HCT116 (cell line): ENCODE measurements at regions not wholly inside any gene's neighbourhood (a gene's known extent, or its start where the extent isn't known, plus 50 kb on each side); places are given as distances from the start of the nearest gene placed in this dataset.

Experiments used
- ATAC-seq: fragments of 200-7000 bp; cut with Tn5 transposase; 2 replicates; pipeline ENCODE4 v1.9.1; 2020; ENCODE audit warnings: mild to moderate bottlenecking, moderate library complexity
- BruUV-seq: library from RNA; stranded (reverse); fragments of 400-500 nt; replicated peaks from 2 replicates; lab custom pipeline; 2021; lab: Mats Ljungman, UMichigan
- CTCF ChIA-PET: fragments of 300-600 bp; sonication (Branson Sonifier 250); formaldehyde crosslinking; loops from one replicate; lab custom pipeline; 2021; ENCODE audit warnings: antibody characterized with exemption; lab: Charles Lee
- POLR2A ChIA-PET: fragments of 300-600, 350-600 bp; sonication (Branson Sonifier 250); formaldehyde crosslinking; loops from one replicate; lab custom pipeline; 2021; ENCODE audit warnings: antibody characterized with exemption; lab: Charles Lee
- RAD21 ChIA-PET, 2 experiments: fragments of 300-600 bp; sonication (Branson Sonifier 250); formaldehyde crosslinking; loops; one replicate each; lab custom pipeline; 2023; ENCODE audit warnings: low total read pairs in 2 of 2; ENCODE audit not compliant: uncharacterized antibody in 2 of 2, unreplicated experiment in 2 of 2, low non-redundant PET in 1 of 2; lab: Charles Lee
- DNase-seq: peaks from one replicate; pipeline ENCODE4 v3.0.0-alpha.2; 2010; ENCODE audit warnings: low read depth, low spot score
- H2AFZ ChIP-seq: fragments of 200-600 bp; shearing (Covaris generic), sonication (generic); 2 replicates; pipeline ENCODE4 v1.6.1; 2017; ENCODE audit warnings: low read depth, mixed run types, mixed read lengths, antibody characterized with exemption, low read length; ENCODE audit not compliant: poor library complexity, severe bottlenecking
- H3K27ac ChIP-seq: 2 replicates; pipeline ENCODE4 v1.5.1; 2012; ENCODE audit warnings: low read depth, low read length
- H3K27me3 ChIP-seq: fragments of 200-600 bp; sonication (generic); 2 replicates; pipeline ENCODE4 v1.6.1; 2016; ENCODE audit warnings: mixed run types, low read length, mixed read lengths; ENCODE audit not compliant: insufficient read depth
- H3K36me3 ChIP-seq, 2 experiments: fragments of 200-500 bp in 1 of 2; fragments of 200-600 bp in 1 of 2; sonication (Bioruptor generic) in 1 of 2; sonication (generic) in 1 of 2; 2 replicates each; pipeline versions ENCODE4 v1.5.1 to v1.6.1; 2014 to 2016; ENCODE audit warnings: low read length in 2 of 2, inconsistent platforms in 1 of 2, mixed read lengths in 1 of 2, mixed run types in 1 of 2; ENCODE audit not compliant: insufficient read depth in 2 of 2, control insufficient read depth in 1 of 2
- H3K4me1 ChIP-seq, 2 experiments: fragments of 200-600 bp in 1 of 2; sonication (generic) in 1 of 2; 2 replicates each; pipeline versions ENCODE4 v1.5.1 to v1.6.1; 2012 to 2017; ENCODE audit warnings: low read length in 2 of 2, inconsistent platforms in 1 of 2, mild to moderate bottlenecking in 1 of 2, mixed read lengths in 1 of 2, mixed run types in 1 of 2, moderate library complexity in 1 of 2; ENCODE audit not compliant: insufficient read depth in 2 of 2, control insufficient read depth in 1 of 2
- H3K4me2 ChIP-seq: fragments of 200-600 bp; sonication (generic); 2 replicates; pipeline ENCODE4 v1.6.1; 2017; ENCODE audit warnings: mixed run types, low read length, mixed read lengths
- H3K4me3 ChIP-seq, 2 experiments: fragments of 200-600 bp in 1 of 2; sonication (generic) in 1 of 2; replicated peaks in 1 of 2; 2 replicates each; pipeline ENCODE4 v1.5.1; 2011 to 2016; ENCODE audit warnings: low read length in 2 of 2, control low read depth in 1 of 2, low read depth in 1 of 2, mild to moderate bottlenecking in 1 of 2, mixed read lengths in 1 of 2, mixed run types in 1 of 2
- H3K79me2 ChIP-seq: fragments of 200-600 bp; sonication (generic); 2 replicates; pipeline ENCODE4 v1.6.1; 2017; ENCODE audit warnings: mild to moderate bottlenecking, mixed run types, low read length, moderate library complexity, mixed read lengths; ENCODE audit not compliant: insufficient read depth
- H3K9ac ChIP-seq: fragments of 200-600 bp; sonication (generic); 2 replicates; pipeline ENCODE4 v1.6.1; 2016; ENCODE audit warnings: low read length, mixed read lengths
- H3K9me2 ChIP-seq: fragments of 200-600 bp; sonication (generic), shearing (Covaris generic); 2 replicates; pipeline ENCODE4 v1.6.1; 2017; ENCODE audit warnings: mixed run types, mild to moderate bottlenecking, moderate library complexity; ENCODE audit not compliant: insufficient read depth
- H3K9me3 ChIP-seq, 2 experiments: fragments of 200-500 bp in 1 of 2; fragments of 200-600 bp in 1 of 2; sonication (Bioruptor generic) in 1 of 2; sonication (generic) in 1 of 2; 2 replicates each; pipeline ENCODE4 v1.6.1; 2014 to 2017; ENCODE audit warnings: low read length in 2 of 2, mixed read lengths in 2 of 2, inconsistent platforms in 1 of 2, low read depth in 1 of 2, mild to moderate bottlenecking in 1 of 2, mixed run types in 1 of 2, moderate library complexity in 1 of 2; ENCODE audit not compliant: control insufficient read depth in 1 of 2, insufficient read depth in 1 of 2
- H4K20me1 ChIP-seq: fragments of 200-600 bp; sonication (generic), shearing (Covaris generic); 2 replicates; pipeline ENCODE4 v1.6.1; 2017; ENCODE audit warnings: mixed run types, mild to moderate bottlenecking, moderate library complexity; ENCODE audit not compliant: insufficient read depth
- EGR1 ChIP-seq: IDR thresholded peaks from 2 replicates; pipeline ENCODE4 v1.6.1; 2012; ENCODE audit warnings: low read depth
- ELF1 ChIP-seq: IDR thresholded peaks from 2 replicates; pipeline ENCODE4 v1.6.1; 2012; ENCODE audit warnings: low read depth, borderline replicate concordance
- EZH2 ChIP-seq: fragments of 200-600 bp; sonication (generic); IDR thresholded peaks from 2 replicates; pipeline ENCODE4 v1.6.1; 2017; ENCODE audit warnings: antibody characterized with exemption, mixed run types
- FOSL1 ChIP-seq: IDR thresholded peaks from 2 replicates; pipeline ENCODE4 v1.6.1; 2012; ENCODE audit warnings: low read depth
- JUND ChIP-seq: IDR thresholded peaks from 2 replicates; pipeline ENCODE4 v1.6.1; 2012
- POLR2A ChIP-seq: IDR thresholded peaks from 2 replicates; pipeline ENCODE4 v1.7.0; 2011; ENCODE audit warnings: borderline replicate concordance; ENCODE audit not compliant: insufficient read depth, insufficient read length; ENCODE audit errors: extremely low read depth
- SP1 ChIP-seq: IDR thresholded peaks from 2 replicates; pipeline ENCODE4 v1.6.1; 2012; ENCODE audit warnings: low read depth
- SRF ChIP-seq: IDR thresholded peaks from 2 replicates; pipeline ENCODE4 v1.6.1; 2012; ENCODE audit warnings: low read depth
- YY1 ChIP-seq: IDR thresholded peaks from 2 replicates; pipeline ENCODE4 v1.6.1; 2011; ENCODE audit warnings: low read length, low read depth, moderate library complexity, mild to moderate bottlenecking; ENCODE audit not compliant: insufficient replicate concordance; ENCODE audit errors: extremely low read depth
- ZNF274 ChIP-seq: fragments of 200-500 bp; sonication (Bioruptor generic); IDR thresholded peaks from 2 replicates; pipeline ENCODE4 v1.6.1; 2014; ENCODE audit warnings: mild to moderate bottlenecking, low read depth, low read length, inconsistent platforms
- intact Hi-C: fragments of 100-400 bp; cut with micrococcal nuclease; formaldehyde crosslinking; loops from 2 replicates; pipeline ENCODE4 v1.10.0; 2022
- TF ChIP-seq, protein P1 (sequence below): IDR thresholded peaks from 2 replicates; pipeline ENCODE4 v1.6.1; 2012; ENCODE audit warnings: low read depth
- TF ChIP-seq, protein P2 (sequence below), 3 experiments: fragments of 200-600 bp in 1 of 3; sonication (generic) in 1 of 3; IDR thresholded peaks in 2 of 3; conservative IDR thresholded peaks in 1 of 3; 2 replicates each; pipeline ENCODE4 v1.5.1; 2012 to 2017; ENCODE audit warnings: low read depth in 2 of 3, low read length in 2 of 3, antibody characterized with exemption in 1 of 3, borderline replicate concordance in 1 of 3, control low read depth in 1 of 3, mild to moderate bottlenecking in 1 of 3, mixed read lengths in 1 of 3, mixed run types in 1 of 3, moderate library complexity in 1 of 3; ENCODE audit not compliant: insufficient read depth in 1 of 3
- TF ChIP-seq, protein P3 (sequence below): IDR thresholded peaks from 2 replicates; pipeline ENCODE4 v1.6.1; 2011; ENCODE audit warnings: mild to moderate bottlenecking, low read length, moderate library complexity; ENCODE audit not compliant: insufficient replicate concordance; ENCODE audit errors: extremely low read depth
- TF ChIP-seq, protein P4 (sequence below): IDR thresholded peaks from 2 replicates; pipeline ENCODE4 v1.6.1; 2012

DNA sequence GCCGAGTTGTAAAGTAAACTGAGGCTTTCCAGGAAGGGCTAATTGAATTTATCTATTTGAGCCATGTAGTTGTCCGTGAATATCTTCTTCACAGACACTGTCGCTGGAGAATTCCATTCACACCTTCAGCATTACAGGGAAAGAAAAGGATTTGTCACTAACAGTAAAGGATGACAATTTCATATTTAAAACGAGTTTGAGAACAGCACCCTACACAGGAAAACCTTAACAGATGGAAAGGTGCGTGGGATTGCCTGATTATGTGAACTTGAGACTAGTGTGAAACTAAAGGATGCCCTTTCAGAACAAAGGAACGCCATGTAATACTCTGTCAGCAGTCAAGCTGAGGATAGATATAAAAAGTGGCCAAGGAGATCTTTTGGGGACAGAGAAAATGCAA lies 492.5 kb upstream of the ADGRL2 start:
- RAD21 ChIA-PET = no interaction called here

More for the DNA sequence above, 492.5 kb upstream of the ADGRL2 start:
- no peak overlapping the region for H3K4me3 ChIP-seq
- no peak overlapping the region for H3K4me2 ChIP-seq
- BruUV-seq = no TSS peak
- no peak overlapping the region for H3K27ac ChIP-seq
- H3K4me1 ChIP-seq = 0 out of 4 replicates have a peak, but pooled peaks cover 0 to 6% of the 10 kb centered on the region in 2 experiments
- ATAC-seq = no peak
- no peaks in the 10 kb centered on the region for H3K9me2 ChIP-seq
- POLR2A ChIA-PET = no interaction called here
- TF ChIP-seq, protein P1, sequence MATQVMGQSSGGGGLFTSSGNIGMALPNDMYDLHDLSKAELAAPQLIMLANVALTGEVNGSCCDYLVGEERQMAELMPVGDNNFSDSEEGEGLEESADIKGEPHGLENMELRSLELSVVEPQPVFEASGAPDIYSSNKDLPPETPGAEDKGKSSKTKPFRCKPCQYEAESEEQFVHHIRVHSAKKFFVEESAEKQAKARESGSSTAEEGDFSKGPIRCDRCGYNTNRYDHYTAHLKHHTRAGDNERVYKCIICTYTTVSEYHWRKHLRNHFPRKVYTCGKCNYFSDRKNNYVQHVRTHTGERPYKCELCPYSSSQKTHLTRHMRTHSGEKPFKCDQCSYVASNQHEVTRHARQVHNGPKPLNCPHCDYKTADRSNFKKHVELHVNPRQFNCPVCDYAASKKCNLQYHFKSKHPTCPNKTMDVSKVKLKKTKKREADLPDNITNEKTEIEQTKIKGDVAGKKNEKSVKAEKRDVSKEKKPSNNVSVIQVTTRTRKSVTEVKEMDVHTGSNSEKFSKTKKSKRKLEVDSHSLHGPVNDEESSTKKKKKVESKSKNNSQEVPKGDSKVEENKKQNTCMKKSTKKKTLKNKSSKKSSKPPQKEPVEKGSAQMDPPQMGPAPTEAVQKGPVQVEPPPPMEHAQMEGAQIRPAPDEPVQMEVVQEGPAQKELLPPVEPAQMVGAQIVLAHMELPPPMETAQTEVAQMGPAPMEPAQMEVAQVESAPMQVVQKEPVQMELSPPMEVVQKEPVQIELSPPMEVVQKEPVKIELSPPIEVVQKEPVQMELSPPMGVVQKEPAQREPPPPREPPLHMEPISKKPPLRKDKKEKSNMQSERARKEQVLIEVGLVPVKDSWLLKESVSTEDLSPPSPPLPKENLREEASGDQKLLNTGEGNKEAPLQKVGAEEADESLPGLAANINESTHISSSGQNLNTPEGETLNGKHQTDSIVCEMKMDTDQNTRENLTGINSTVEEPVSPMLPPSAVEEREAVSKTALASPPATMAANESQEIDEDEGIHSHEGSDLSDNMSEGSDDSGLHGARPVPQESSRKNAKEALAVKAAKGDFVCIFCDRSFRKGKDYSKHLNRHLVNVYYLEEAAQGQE = no peak
- TF ChIP-seq, protein P2, sequence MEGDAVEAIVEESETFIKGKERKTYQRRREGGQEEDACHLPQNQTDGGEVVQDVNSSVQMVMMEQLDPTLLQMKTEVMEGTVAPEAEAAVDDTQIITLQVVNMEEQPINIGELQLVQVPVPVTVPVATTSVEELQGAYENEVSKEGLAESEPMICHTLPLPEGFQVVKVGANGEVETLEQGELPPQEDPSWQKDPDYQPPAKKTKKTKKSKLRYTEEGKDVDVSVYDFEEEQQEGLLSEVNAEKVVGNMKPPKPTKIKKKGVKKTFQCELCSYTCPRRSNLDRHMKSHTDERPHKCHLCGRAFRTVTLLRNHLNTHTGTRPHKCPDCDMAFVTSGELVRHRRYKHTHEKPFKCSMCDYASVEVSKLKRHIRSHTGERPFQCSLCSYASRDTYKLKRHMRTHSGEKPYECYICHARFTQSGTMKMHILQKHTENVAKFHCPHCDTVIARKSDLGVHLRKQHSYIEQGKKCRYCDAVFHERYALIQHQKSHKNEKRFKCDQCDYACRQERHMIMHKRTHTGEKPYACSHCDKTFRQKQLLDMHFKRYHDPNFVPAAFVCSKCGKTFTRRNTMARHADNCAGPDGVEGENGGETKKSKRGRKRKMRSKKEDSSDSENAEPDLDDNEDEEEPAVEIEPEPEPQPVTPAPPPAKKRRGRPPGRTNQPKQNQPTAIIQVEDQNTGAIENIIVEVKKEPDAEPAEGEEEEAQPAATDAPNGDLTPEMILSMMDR (IDR thresholded peaks at IDR 0.05 in 2 of 3, conservative IDR thresholded peaks at IDR 0.05 in 1 of 3; ENCODE audit: borderline replicate concordance in 1 of 3, insufficient read depth in 1 of 3, low read depth in 2 of 3, low read length in 2 of 3) = no peak
- TF ChIP-seq YY1 = no peak
- no peak for TF ChIP-seq ZNF274
- TF ChIP-seq, protein P3, sequence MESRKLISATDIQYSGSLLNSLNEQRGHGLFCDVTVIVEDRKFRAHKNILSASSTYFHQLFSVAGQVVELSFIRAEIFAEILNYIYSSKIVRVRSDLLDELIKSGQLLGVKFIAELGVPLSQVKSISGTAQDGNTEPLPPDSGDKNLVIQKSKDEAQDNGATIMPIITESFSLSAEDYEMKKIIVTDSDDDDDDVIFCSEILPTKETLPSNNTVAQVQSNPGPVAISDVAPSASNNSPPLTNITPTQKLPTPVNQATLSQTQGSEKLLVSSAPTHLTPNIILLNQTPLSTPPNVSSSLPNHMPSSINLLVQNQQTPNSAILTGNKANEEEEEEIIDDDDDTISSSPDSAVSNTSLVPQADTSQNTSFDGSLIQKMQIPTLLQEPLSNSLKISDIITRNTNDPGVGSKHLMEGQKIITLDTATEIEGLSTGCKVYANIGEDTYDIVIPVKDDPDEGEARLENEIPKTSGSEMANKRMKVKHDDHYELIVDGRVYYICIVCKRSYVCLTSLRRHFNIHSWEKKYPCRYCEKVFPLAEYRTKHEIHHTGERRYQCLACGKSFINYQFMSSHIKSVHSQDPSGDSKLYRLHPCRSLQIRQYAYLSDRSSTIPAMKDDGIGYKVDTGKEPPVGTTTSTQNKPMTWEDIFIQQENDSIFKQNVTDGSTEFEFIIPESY = no peak
- no peak for TF ChIP-seq POLR2A
- no peak for TF ChIP-seq SP1
- TF ChIP-seq, protein P4, sequence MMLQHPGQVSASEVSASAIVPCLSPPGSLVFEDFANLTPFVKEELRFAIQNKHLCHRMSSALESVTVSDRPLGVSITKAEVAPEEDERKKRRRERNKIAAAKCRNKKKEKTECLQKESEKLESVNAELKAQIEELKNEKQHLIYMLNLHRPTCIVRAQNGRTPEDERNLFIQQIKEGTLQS = no peak
- no peak for TF ChIP-seq SRF
- no peak for TF ChIP-seq JUND
- TF ChIP-seq ELF1 = no peak
- TF ChIP-seq EGR1 = no peak
- no peak for TF ChIP-seq EZH2
- TF ChIP-seq FOSL1 = no peak
- H2AFZ ChIP-seq = no peak overlapping the region
- H3K9me3 ChIP-seq = no peaks in the 10 kb centered on the region
- H3K27me3 ChIP-seq = no peaks in the 10 kb centered on the region
- CTCF ChIA-PET = no interaction called here
- no peak overlapping the region for H3K9ac ChIP-seq
- H4K20me1 ChIP-seq = no peaks in the 10 kb centered on the region
- H3K36me3 ChIP-seq = no peaks in the 10 kb centered on the region
- intact Hi-C loops = no loop called here
- H3K79me2 ChIP-seq = no peaks in the 10 kb centered on the region
- DNase-seq = no peak
